ENCODE measurements at regions not wholly inside any gene's neighbourhood (a gene's known extent, or its start where the extent isn't known, plus 50 kb on each side); places are given as distances from the start of the nearest gene placed in this dataset.

- no peak for DNase-seq (ENCODE audit: low spot score)
- in situ Hi-C loops (cut with HindIII; ENCODE audit: extremely low pct_ligation_motif_present, low pct_unique_long_range_greater_than_20kb), result no loop called here
- no peaks in the 10 kb centered on the region for H3K4me1 ChIP-seq (ENCODE audit: insufficient read depth, low read length)
- no peak for TF ChIP-seq MEIS1 (CRISPR knock-in tag; IDR thresholded peaks at IDR 0.05; ENCODE audit: borderline replicate concordance)
- no peak for TF ChIP-seq ZNF354B (CRISPR knock-in tag; IDR thresholded peaks at IDR 0.05)
- TF ChIP-seq FOXK2 (IDR thresholded peaks at IDR 0.05), result no peak
- no peak for TF ChIP-seq ZSCAN21 (CRISPR knock-in tag; IDR thresholded peaks at IDR 0.05; ENCODE audit: borderline replicate concordance)
- no peak for TF ChIP-seq BCL3 (CRISPR knock-in tag; IDR thresholded peaks at IDR 0.05)
- no peak for TF ChIP-seq FOXJ3 (CRISPR knock-in tag; IDR thresholded peaks at IDR 0.05; ENCODE audit: borderline replicate concordance)
- TF ChIP-seq CBFB (CRISPR knock-in tag; IDR thresholded peaks at IDR 0.05), result no peak
- no peak for TF ChIP-seq ZNF367 (CRISPR knock-in tag; IDR thresholded peaks at IDR 0.05; ENCODE audit: borderline replicate concordance)
- no peak for TF ChIP-seq CENPT (CRISPR knock-in tag; IDR thresholded peaks at IDR 0.05; ENCODE audit: low read depth)
- no peak for TF ChIP-seq CCAR2 (optimal IDR thresholded peaks at IDR 0.05; ENCODE audit: low read depth, low read length)
- TF ChIP-seq AKAP8 (CRISPR knock-in tag; IDR thresholded peaks at IDR 0.05), result no peak
- no peak for TF ChIP-seq ZFP36L1 (CRISPR knock-in tag; IDR thresholded peaks at IDR 0.05)
- no peak for TF ChIP-seq SPEN (CRISPR knock-in tag; IDR thresholded peaks at IDR 0.05; ENCODE audit: low read depth)
- TF ChIP-seq ZNF337 (CRISPR knock-in tag; IDR thresholded peaks at IDR 0.05; ENCODE audit: borderline replicate concordance, low read depth), result no peak
- TF ChIP-seq FOXA3 (CRISPR knock-in tag; IDR thresholded peaks at IDR 0.05), result no peak
- TF ChIP-seq ZNF749 (CRISPR knock-in tag; IDR thresholded peaks at IDR 0.05; ENCODE audit: borderline replicate concordance), result no peak
- no peak for TF ChIP-seq TEAD2 (CRISPR knock-in tag; IDR thresholded peaks at IDR 0.05)
- no peak for TF ChIP-seq SMAD3 (CRISPR knock-in tag; IDR thresholded peaks at IDR 0.05)
- TF ChIP-seq ZFP82 (CRISPR knock-in tag; IDR thresholded peaks at IDR 0.05; ENCODE audit: borderline replicate concordance), result no peak
- no peaks in the 10 kb centered on the region for H3K36me3 ChIP-seq (replicated peaks in 1 of 2; ENCODE audit: control insufficient read depth in 1 of 2, insufficient read depth in 2 of 2, low read length in 2 of 2)
- H3K27me3 ChIP-seq (ENCODE audit: control insufficient read depth in 1 of 2, insufficient read depth in 2 of 2, low read length in 2 of 2), result no peaks in the 10 kb centered on the region; a peak in 1 of 5 replicates
- no peak for FAIRE-seq
- ChIA-PET POLR2A (no interaction called here), CTCF (ENCODE audit: low intra/inter-chr PET ratio, low total read pairs) (no interaction called here)
- intact Hi-C loops (cut with micrococcal nuclease; ENCODE audit: unreplicated experiment), result no loop called here
- no peaks in the 10 kb centered on the region for H3K79me2 ChIP-seq (ENCODE audit: insufficient read depth, low read length)
- H3K4me2 ChIP-seq (ENCODE audit: low read depth, low read length), result no peak overlapping the region
- H3K9me3 ChIP-seq (ENCODE audit: low read length), result no peaks in the 10 kb centered on the region
- ATAC-seq, result no peak
- H3K4me3 ChIP-seq (replicated peaks in 1 of 3; ENCODE audit: insufficient read depth in 1 of 3, low read depth in 2 of 3, low read length in 3 of 3), result no peak overlapping the region
- no peak overlapping the region for H3K27ac ChIP-seq (ENCODE audit: extremely low read length, insufficient read depth, low read length)
- H2AFZ ChIP-seq (ENCODE audit: low read length), result no peak overlapping the region
- BruUV-seq (replicated peaks), result no TSS peak
- no peaks in the 10 kb centered on the region for H4K20me1 ChIP-seq (ENCODE audit: insufficient read depth, low read length)
- no peak overlapping the region for H3K9ac ChIP-seq (ENCODE audit: insufficient read depth, low read depth, low read length)
- 23% methylated on average over 6 of the region's 6 CpGs for WGBS (ENCODE audit: low lambda C conversion rate)
These were observed 521.4 kb upstream of the JAG1 start for GRCh38 chr20:11195169-11195568.
